ENCODE measurements at regions not wholly inside any gene's neighbourhood (a gene's known extent, or its start where the extent isn't known, plus 50 kb on each side); places are given as distances from the start of the nearest gene placed in this dataset.

DNA sequence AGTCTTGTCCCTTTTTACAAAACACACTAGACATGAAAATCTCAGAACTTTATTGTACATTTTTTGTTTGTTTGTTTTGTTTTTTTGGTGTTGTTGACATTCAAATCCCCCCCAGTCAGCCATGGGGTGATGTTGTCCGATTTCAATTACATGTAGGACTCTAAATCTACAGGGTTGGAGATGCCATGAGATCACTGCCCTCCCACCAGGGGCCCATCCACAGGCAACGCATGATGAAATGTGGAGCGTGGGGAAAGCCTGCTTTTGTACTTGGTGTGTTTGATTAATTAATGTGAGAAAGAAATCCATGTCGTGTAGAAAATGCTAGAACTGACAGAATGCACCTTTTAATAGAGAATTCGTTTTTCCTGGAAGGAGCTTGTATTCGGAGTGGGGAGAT, 93.2 kb downstream of the ZNF22 start:
- TF ChIP-seq, protein P1, sequence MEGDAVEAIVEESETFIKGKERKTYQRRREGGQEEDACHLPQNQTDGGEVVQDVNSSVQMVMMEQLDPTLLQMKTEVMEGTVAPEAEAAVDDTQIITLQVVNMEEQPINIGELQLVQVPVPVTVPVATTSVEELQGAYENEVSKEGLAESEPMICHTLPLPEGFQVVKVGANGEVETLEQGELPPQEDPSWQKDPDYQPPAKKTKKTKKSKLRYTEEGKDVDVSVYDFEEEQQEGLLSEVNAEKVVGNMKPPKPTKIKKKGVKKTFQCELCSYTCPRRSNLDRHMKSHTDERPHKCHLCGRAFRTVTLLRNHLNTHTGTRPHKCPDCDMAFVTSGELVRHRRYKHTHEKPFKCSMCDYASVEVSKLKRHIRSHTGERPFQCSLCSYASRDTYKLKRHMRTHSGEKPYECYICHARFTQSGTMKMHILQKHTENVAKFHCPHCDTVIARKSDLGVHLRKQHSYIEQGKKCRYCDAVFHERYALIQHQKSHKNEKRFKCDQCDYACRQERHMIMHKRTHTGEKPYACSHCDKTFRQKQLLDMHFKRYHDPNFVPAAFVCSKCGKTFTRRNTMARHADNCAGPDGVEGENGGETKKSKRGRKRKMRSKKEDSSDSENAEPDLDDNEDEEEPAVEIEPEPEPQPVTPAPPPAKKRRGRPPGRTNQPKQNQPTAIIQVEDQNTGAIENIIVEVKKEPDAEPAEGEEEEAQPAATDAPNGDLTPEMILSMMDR (IDR thresholded peaks at IDR 0.05), result no peak
- TF ChIP-seq, protein P2, sequence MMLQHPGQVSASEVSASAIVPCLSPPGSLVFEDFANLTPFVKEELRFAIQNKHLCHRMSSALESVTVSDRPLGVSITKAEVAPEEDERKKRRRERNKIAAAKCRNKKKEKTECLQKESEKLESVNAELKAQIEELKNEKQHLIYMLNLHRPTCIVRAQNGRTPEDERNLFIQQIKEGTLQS (CRISPR knock-in tag; conservative IDR thresholded peaks at IDR 0.05), result no peak
- no peak for TF ChIP-seq ESRRA (CRISPR knock-in tag; IDR thresholded peaks at IDR 0.05; ENCODE audit: borderline replicate concordance)
